Upper lobe of left lung (tissue), 4 donors: ENCODE measurements at regions not wholly inside any gene's neighbourhood (a gene's known extent, or its start where the extent isn't known, plus 50 kb on each side); places are given as distances from the start of the nearest gene placed in this dataset.

Experiments
- CTCF ChIP-seq, 6 experiments: fragments of 450-650 bp in 4 of 6; fragments of 200-600 bp in 2 of 6; sonication (generic) in 2 of 6; IDR thresholded peaks; one replicate each; pipeline ENCODE4 v1.5.1; 2016 to 2019; ENCODE audit warnings: antibody characterized with exemption in 6 of 6
- POLR2A ChIP-seq, 4 donors: fragments of 450-650 bp; IDR thresholded peaks; one replicate each; pipeline ENCODE4 v1.5.1; 2016 to 2017; ENCODE audit warnings: antibody characterized with exemption in 4 of 4, mild to moderate bottlenecking in 2 of 4
- POLR2AphosphoS5 ChIP-seq, 2 donors: sonication (generic); formaldehyde crosslinking; IDR thresholded peaks; one replicate each; pipeline ENCODE4 v1.5.1; 2017; ENCODE audit warnings: antibody characterized with exemption in 2 of 2

- no peak for TF ChIP-seq CTCF (IDR thresholded peaks at IDR 0.05)
- no peak for TF ChIP-seq POLR2AphosphoS5 (IDR thresholded peaks at IDR 0.05)
- TF ChIP-seq POLR2A (IDR thresholded peaks at IDR 0.05) = no peak
Observed at GRCh38 chr1:232725305-232726047, 79.7 kb upstream of the MAP10 start.
